GM12891 (cell line): ENCODE measurements at regions not wholly inside any gene's neighbourhood (a gene's known extent, or its start where the extent isn't known, plus 50 kb on each side); places are given as distances from the start of the nearest gene placed in this dataset.

Source experiments
- PAX5 ChIP-seq: IDR thresholded peaks from 2 replicates; pipeline ENCODE4 v1.6.1; 2011; ENCODE audit warnings: low read length, moderate library complexity, mild to moderate bottlenecking; ENCODE audit not compliant: insufficient read depth, severe bottlenecking
- POLR2A ChIP-seq: IDR thresholded peaks from 2 replicates; pipeline ENCODE4 v1.6.1; 2011; ENCODE audit warnings: low read depth, low read length, control low read depth
- POLR2AphosphoS5 ChIP-seq: IDR thresholded peaks from 2 replicates; pipeline ENCODE4 v1.6.1; 2011; ENCODE audit warnings: low read depth, low read length, control low read depth
- SPI1 ChIP-seq: IDR thresholded peaks from 2 replicates; pipeline ENCODE4 v1.6.1; 2011; ENCODE audit warnings: low read depth, low read length, control low read depth
- TAF1 ChIP-seq: IDR thresholded peaks from 2 replicates; pipeline ENCODE4 v1.6.1; 2011; ENCODE audit warnings: low read depth, low read length, control low read depth

GRCh38 chr9:103811462-103811861 lies 282.6 kb upstream of the SMC2 start:
- TF ChIP-seq SPI1: no peak
- no peak for TF ChIP-seq POLR2AphosphoS5
- no peak for TF ChIP-seq POLR2A
- TF ChIP-seq PAX5: no peak
- TF ChIP-seq TAF1: no peak
